ENCODE measurements at regions not wholly inside any gene's neighbourhood (a gene's known extent, or its start where the extent isn't known, plus 50 kb on each side); places are given as distances from the start of the nearest gene placed in this dataset.

DNA sequence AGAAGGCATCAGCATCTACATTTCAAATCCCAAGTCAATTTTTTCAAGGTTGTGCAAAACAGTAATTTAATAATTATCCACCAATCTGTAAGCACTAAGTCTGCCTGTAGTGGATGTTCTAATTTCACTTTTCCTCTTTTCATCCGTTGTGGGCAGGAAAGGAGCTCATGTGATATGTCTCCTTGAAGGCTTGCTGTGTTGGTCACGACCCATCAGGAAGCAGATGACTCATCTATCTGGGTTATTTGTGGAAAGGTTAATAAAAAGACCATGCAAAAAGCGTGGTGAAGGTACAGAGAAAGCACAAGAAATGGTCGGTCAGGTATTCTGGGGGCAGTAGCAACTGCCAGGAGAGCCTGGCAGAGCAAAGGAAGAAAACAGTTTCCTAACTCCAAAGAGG, 476.7 kb upstream of the RAB6C start:
- no peak for TF ChIP-seq POLR2AphosphoS5 (IDR thresholded peaks at IDR 0.05; ENCODE audit: low read depth)
- TF ChIP-seq, protein P1, sequence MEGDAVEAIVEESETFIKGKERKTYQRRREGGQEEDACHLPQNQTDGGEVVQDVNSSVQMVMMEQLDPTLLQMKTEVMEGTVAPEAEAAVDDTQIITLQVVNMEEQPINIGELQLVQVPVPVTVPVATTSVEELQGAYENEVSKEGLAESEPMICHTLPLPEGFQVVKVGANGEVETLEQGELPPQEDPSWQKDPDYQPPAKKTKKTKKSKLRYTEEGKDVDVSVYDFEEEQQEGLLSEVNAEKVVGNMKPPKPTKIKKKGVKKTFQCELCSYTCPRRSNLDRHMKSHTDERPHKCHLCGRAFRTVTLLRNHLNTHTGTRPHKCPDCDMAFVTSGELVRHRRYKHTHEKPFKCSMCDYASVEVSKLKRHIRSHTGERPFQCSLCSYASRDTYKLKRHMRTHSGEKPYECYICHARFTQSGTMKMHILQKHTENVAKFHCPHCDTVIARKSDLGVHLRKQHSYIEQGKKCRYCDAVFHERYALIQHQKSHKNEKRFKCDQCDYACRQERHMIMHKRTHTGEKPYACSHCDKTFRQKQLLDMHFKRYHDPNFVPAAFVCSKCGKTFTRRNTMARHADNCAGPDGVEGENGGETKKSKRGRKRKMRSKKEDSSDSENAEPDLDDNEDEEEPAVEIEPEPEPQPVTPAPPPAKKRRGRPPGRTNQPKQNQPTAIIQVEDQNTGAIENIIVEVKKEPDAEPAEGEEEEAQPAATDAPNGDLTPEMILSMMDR (IDR thresholded peaks at IDR 0.05; ENCODE audit: insufficient read depth, low read length): no peak
- no peak for TF ChIP-seq GABPA (IDR thresholded peaks at IDR 0.05; ENCODE audit: low read depth)
- TF ChIP-seq, protein P2, sequence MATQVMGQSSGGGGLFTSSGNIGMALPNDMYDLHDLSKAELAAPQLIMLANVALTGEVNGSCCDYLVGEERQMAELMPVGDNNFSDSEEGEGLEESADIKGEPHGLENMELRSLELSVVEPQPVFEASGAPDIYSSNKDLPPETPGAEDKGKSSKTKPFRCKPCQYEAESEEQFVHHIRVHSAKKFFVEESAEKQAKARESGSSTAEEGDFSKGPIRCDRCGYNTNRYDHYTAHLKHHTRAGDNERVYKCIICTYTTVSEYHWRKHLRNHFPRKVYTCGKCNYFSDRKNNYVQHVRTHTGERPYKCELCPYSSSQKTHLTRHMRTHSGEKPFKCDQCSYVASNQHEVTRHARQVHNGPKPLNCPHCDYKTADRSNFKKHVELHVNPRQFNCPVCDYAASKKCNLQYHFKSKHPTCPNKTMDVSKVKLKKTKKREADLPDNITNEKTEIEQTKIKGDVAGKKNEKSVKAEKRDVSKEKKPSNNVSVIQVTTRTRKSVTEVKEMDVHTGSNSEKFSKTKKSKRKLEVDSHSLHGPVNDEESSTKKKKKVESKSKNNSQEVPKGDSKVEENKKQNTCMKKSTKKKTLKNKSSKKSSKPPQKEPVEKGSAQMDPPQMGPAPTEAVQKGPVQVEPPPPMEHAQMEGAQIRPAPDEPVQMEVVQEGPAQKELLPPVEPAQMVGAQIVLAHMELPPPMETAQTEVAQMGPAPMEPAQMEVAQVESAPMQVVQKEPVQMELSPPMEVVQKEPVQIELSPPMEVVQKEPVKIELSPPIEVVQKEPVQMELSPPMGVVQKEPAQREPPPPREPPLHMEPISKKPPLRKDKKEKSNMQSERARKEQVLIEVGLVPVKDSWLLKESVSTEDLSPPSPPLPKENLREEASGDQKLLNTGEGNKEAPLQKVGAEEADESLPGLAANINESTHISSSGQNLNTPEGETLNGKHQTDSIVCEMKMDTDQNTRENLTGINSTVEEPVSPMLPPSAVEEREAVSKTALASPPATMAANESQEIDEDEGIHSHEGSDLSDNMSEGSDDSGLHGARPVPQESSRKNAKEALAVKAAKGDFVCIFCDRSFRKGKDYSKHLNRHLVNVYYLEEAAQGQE (IDR thresholded peaks at IDR 0.05; ENCODE audit: insufficient replicate concordance, low read depth): no peak

Data from HL-60 (cell line).